Liver (tissue), 6 donors: ENCODE measurements at regions not wholly inside any gene's neighbourhood (a gene's known extent, or its start where the extent isn't known, plus 50 kb on each side); places are given as distances from the start of the nearest gene placed in this dataset.
"Not testable (repeated sequence)": the region's sequence is repeated elsewhere in the genome, so short reads cannot be mapped to it uniquely, and the experiment has no call there.

Experiments used
- DNase-seq: peaks from one replicate; pipeline ENCODE4 v3.0.0-alpha.2; 2017; ENCODE audit warnings: low spot score
- H3K27ac ChIP-seq, 2 donors: one replicate each; pipeline ENCODE4 v1.7.0; 2013; ENCODE audit warnings: inconsistent platforms in 2 of 2, low read length in 2 of 2, control low read depth in 1 of 2, low read depth in 1 of 2, mild to moderate bottlenecking in 1 of 2
- H3K27me3 ChIP-seq, 4 donors: one replicate each; pipeline versions ENCODE4 v1.6.1 to v1.7.0; 2013; ENCODE audit warnings: low read length in 3 of 4, inconsistent platforms in 1 of 4, mild to moderate bottlenecking in 1 of 4, moderate library complexity in 1 of 4; ENCODE audit not compliant: control insufficient read depth in 4 of 4, insufficient read depth in 4 of 4
- H3K36me3 ChIP-seq, 4 donors: one replicate each; pipeline versions ENCODE4 v1.6.1 to v1.7.0; 2013; ENCODE audit warnings: low read length in 3 of 4, mild to moderate bottlenecking in 3 of 4, low read depth in 1 of 4, moderate library complexity in 1 of 4; ENCODE audit not compliant: control insufficient read depth in 4 of 4, insufficient read depth in 3 of 4
- H3K4me1 ChIP-seq, 4 donors: one replicate each; pipeline versions ENCODE4 v1.6.1 to v1.7.0; 2013; ENCODE audit warnings: low read length in 3 of 4, mild to moderate bottlenecking in 3 of 4, moderate library complexity in 1 of 4; ENCODE audit not compliant: control insufficient read depth in 4 of 4, insufficient read depth in 4 of 4
- H3K4me3 ChIP-seq, 3 donors: one replicate each; pipeline versions ENCODE4 v1.6.1 to v1.7.0; 2013; ENCODE audit warnings: low read length in 3 of 3, control low read depth in 1 of 3, low read depth in 1 of 3, mild to moderate bottlenecking in 1 of 3
- H3K9ac ChIP-seq, 2 donors: one replicate each; pipeline ENCODE4 v1.7.0; 2013; ENCODE audit warnings: low read length in 2 of 2, mild to moderate bottlenecking in 2 of 2, moderate library complexity in 2 of 2, control low read depth in 1 of 2, low read depth in 1 of 2
- H3K9me3 ChIP-seq, 4 donors: one replicate each; pipeline versions ENCODE4 v1.6.1 to v1.7.0; 2013; ENCODE audit warnings: low read length in 3 of 4; ENCODE audit not compliant: control insufficient read depth in 4 of 4
- WGBS: extraction: QIAGEN DNeasy Blood & Tissue Kit; methylation state at CpG from one replicate; pipeline ENCODE4 v1.1.7; 2013; 5-methylcytosine and 5-hydroxymethylcytosine counted together
- donor health status: healthy.
- donor health status: healthy.
- donor health status: healthy.

DNA sequence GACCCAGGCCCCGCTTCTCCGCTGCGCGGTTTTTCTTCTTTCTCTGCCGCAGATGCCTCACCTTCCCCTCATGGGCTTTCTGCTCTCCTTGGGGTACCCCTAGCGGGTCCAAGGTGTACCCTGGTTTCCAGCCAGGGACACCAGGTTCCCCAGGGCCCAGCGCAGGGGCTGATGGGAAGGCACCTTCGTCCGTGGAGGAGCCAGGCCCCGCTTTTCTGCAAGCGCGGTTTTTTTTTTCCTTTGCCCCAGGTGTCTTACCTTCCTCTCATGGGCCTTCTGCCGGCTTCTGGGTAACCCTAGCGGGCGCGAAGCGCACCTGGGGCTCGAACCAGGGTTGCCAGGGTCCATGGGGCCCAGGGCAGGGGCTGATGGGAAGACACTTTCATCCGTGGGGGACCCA, 165.9 kb upstream of the ZNG1F start:
- peak overlapping the region in 1 of 2 donors; percentile 47 for H3K9ac ChIP-seq
- H3K27ac ChIP-seq, H3K36me3 ChIP-seq, H3K4me3 ChIP-seq, H3K4me1 ChIP-seq, H3K9me3 ChIP-seq, H3K27me3 ChIP-seq: not testable (repeated sequence)
- 2% methylated on average over 4 of the region's 19 CpGs for WGBS
- peak; percentile 34 for DNase-seq

DNA sequence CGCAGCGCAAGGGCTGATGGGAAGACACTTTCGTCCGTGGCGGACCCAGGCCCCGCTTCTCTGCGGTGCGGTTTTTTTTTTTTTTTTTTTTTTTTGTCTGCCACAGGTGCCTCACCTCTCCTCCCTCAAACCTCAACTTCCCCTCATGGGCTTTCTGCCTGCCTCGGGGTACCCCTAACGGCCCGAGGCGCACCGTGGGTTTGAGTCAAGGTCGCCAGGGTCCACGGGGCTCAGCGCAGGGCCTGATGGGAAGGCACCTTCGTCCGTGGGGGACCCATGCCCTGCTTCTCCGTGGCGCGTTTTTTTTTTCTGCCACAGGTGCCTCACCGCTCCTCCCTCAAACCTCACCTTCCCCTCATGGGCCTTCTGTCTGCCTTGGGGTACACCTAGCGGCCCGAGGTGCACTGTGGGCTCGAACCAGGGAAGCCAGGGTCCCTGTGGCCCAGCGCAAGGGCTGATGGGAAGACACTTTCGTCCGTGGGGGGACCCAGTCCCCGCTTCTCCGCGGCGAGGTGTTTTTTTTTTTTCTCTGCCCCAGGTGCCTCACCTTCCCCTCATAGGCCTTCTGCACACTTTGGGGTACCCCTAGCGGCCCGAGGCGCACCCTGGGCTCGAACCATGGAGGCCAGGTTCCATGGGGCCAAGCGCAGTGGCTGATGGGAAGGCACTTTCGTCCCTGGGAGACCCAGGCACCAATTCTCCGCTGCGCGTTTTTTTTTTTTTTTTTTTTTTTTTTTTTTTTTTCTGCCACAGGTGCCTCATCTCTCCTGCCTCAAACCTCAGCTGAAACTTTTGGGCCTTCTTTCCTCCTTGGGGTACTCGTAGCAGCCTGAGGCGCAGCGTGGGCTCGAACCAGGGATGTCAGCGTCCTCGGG, 165.2 kb upstream of the ZNG1F start:
- peak overlapping the region in 1 of 3 donors; percentile 31 for H3K4me3 ChIP-seq
- H3K27ac ChIP-seq: not testable (repeated sequence)

DNA sequence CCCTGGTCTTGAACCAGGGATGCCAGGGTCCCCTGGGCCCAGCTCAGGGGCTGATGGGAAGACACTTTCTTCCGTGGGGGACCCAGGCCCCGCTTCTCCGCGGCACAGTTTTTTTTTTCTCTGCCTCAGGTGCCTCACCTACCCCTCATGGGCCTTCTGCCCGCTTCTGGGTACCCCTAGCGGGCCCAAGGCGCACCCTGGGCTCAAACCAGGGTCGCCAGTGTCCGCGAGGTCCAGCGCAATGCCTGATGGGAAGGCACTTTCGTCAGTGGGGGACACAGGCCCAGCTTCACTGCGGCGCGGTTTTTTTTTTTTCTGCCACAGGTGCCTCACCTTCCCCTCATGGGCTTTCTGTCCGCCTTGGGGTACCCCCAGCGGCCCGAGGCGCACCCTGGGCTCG, 163.9 kb upstream of the ZNG1F start:
- not testable (repeated sequence) for H3K4me1 ChIP-seq, H3K36me3 ChIP-seq, H3K27ac ChIP-seq, H3K27me3 ChIP-seq, H3K9ac ChIP-seq, H3K9me3 ChIP-seq, H3K4me3 ChIP-seq, DNase-seq
- WGBS: 94% methylated on average over 15 of the region's 20 CpGs

More for the DNA sequence above, 165.2 kb upstream of the ZNG1F start:
- H3K36me3 ChIP-seq, H3K4me1 ChIP-seq, H3K9me3 ChIP-seq, H3K27me3 ChIP-seq, DNase-seq: not testable (repeated sequence)
- H3K9ac ChIP-seq: peak overlapping the region in 1 of 2 donors; percentile 47
- WGBS: 9% methylated on average over 28 of the region's 47 CpGs

DNA sequence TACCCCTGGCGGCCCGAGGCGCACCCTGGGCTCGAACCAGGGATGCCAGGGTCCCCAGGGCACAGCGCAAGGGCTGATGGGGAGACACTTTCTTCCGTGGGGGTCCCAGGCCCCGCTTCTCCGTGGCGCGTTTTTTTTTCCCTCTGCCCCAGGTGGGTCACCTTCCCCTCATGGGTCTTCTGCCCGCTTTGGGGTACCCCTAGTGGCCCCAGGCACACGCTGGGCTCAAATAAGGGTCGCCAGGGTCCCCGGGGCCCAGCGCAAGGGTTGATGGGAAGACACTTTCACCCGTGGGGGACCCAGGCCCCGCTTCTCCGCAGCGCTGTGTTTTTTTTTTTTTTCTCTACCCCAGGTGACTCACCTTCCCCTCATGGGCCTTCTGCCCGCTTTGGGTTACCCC, 163.3 kb upstream of the ZNG1F start:
- H3K9ac ChIP-seq, H3K4me1 ChIP-seq, H3K36me3 ChIP-seq, H3K27ac ChIP-seq, DNase-seq, H3K27me3 ChIP-seq, H3K9me3 ChIP-seq, H3K4me3 ChIP-seq: not testable (repeated sequence)
- WGBS: 84% methylated on average over 15 of the region's 20 CpGs

DNA sequence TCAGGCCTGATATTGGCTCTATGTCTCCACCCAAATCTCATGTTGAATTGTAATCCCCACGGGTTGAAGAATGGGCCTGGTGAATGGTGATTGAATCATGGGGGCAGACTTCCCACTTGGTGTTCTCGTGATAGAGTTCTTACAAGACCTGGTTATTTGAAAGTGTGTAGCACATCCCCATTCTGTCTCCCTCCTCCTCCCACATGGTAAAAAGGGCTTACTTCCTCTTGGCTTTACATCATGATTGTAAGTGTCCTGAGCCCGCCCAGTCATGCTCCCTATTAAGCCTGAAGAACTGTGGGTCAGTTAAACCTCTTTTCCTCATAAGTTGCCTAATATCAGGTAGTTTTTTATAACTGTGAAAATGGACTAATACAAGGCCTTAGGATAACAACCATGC, 158.8 kb upstream of the ZNG1F start:
- not testable (repeated sequence) for H3K36me3 ChIP-seq, H3K9ac ChIP-seq, H3K27me3 ChIP-seq, DNase-seq, H3K4me3 ChIP-seq, H3K4me1 ChIP-seq, H3K9me3 ChIP-seq, H3K27ac ChIP-seq
- WGBS: 91% methylated on average over 2 of the region's 3 CpGs

DNA sequence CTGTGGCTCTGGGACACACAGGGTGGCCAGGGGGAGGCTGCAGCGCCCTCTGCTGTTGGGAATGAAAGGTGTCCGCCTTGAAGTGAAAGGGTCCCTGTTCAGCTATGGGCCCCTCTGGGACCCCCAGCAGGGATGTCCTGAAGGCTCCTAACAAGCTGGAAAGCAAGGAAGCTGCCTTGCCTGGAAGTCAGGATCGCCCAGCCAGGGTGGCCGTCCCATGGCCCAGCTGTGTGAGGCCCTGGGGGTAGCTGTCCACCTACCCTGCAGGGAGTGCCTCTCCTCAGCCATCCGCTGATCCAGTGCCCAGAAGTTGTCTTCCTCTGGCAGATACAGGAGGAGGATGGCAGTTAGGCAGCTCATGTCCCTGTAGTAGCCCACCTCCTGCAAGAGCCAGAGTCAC, 143.4 kb upstream of the ZNG1F start:
- H3K4me3 ChIP-seq, H3K4me1 ChIP-seq, DNase-seq, H3K9ac ChIP-seq, H3K36me3 ChIP-seq, H3K27ac ChIP-seq, H3K9me3 ChIP-seq, H3K27me3 ChIP-seq: not testable (repeated sequence)
- WGBS: 62% methylated on average over 2 of the region's 5 CpGs

DNA sequence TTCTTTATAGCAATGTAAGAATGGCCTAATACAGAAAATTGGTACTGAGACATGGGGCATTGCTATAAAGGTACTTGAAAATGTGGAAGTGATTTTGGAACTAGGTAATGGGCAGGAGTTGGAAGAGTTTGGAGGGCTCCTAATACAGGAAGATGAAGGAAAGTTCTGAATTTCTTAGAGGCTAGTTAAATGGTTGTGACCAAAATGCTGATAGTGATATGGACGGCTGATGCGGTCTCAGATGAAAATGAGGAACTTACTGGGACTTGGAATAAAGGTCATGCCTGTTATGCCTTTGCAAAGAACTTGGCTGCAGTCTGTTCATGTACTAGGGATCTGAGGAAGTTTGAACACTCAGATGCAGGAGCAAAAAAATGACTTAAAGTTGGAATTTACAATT, 132.2 kb upstream of the ZNG1F start:
- WGBS: 78% methylated on average over 2 of the region's 2 CpGs
- H3K4me1 ChIP-seq, H3K27ac ChIP-seq, DNase-seq, H3K36me3 ChIP-seq, H3K4me3 ChIP-seq, H3K27me3 ChIP-seq, H3K9me3 ChIP-seq, H3K9ac ChIP-seq: not testable (repeated sequence)

DNA sequence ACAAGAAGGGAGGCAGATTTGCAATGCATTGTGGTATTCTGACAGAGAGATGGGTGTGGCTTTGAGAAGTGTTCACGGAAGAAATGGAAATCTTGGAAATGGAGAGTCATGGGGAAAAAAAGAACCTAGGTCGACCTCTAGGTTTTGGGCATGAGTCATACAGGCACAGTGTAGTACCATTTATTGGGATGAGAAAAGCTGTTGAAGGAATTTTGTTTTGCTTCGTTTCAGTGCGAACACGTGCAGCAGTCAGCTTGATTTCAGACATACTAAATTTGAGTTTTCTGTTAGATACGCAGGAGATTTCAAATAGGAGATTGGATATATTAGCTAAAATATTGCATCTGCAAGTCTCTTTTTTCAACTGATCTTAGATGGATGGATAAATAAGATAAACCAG, 119.8 kb upstream of the ZNG1F start:
- not testable (repeated sequence) for DNase-seq, H3K4me3 ChIP-seq, H3K27ac ChIP-seq, H3K9ac ChIP-seq, H3K4me1 ChIP-seq, H3K36me3 ChIP-seq, H3K9me3 ChIP-seq, H3K27me3 ChIP-seq
- 62% methylated on average over 6 of the region's 6 CpGs for WGBS
